NT2/D1 (cell line): ENCODE measurements at regions not wholly inside any gene's neighbourhood (a gene's known extent, or its start where the extent isn't known, plus 50 kb on each side); places are given as distances from the start of the nearest gene placed in this dataset.

ENCODE experiments used
- DNase-seq: peaks from one replicate; pipeline ENCODE4 v3.0.0-alpha.2; 2011; ENCODE audit warnings: low read depth, low spot score
- H3K27me3 ChIP-seq: 2 replicates; pipeline ENCODE4 v1.6.0; 2011; ENCODE audit warnings: mild to moderate bottlenecking; ENCODE audit not compliant: insufficient read length, insufficient read depth
- H3K36me3 ChIP-seq: 2 replicates; pipeline ENCODE4 v1.6.1; 2011; ENCODE audit warnings: mild to moderate bottlenecking, low read length, mixed read lengths; ENCODE audit not compliant: insufficient read depth, insufficient read length
- H3K4me1 ChIP-seq: 2 replicates; pipeline ENCODE4 v1.5.1; 2011; ENCODE audit not compliant: insufficient read depth, insufficient read length
- H3K4me3 ChIP-seq: 2 replicates; pipeline ENCODE4 v1.5.1; 2011; ENCODE audit warnings: low read depth; ENCODE audit not compliant: insufficient read length
- H3K9ac ChIP-seq: 2 replicates; pipeline ENCODE4 v1.6.0; 2011; ENCODE audit warnings: low read depth; ENCODE audit not compliant: insufficient read length
- H3K9me3 ChIP-seq: 2 replicates; pipeline ENCODE4 v1.5.1; 2011; ENCODE audit warnings: mild to moderate bottlenecking, low read length; ENCODE audit not compliant: insufficient read depth
- SUZ12 ChIP-seq: IDR thresholded peaks from 2 replicates; pipeline ENCODE4 v1.6.1; 2011; ENCODE audit not compliant: insufficient read length, insufficient read depth; ENCODE audit errors: extremely low read depth
- YY1 ChIP-seq: IDR thresholded peaks from 2 replicates; pipeline ENCODE4 v1.6.1; 2011; ENCODE audit not compliant: insufficient read length, insufficient read depth
- ZNF274 ChIP-seq: IDR thresholded peaks from 2 replicates; pipeline ENCODE4 v1.6.1; 2011; ENCODE audit warnings: mild to moderate bottlenecking, low read depth, low read length

GRCh38 chr7:17685141-17685540 lies 255.2 kb downstream of the SNX13 start:
- TF ChIP-seq SUZ12 (no peak), ZNF274 (no peak)
- no peak overlapping the region for H3K4me3 ChIP-seq
- H3K9me3 ChIP-seq = no peaks in the 10 kb centered on the region
- H3K4me1 ChIP-seq = peaks cover 2% of the 10 kb centered on the region
- H3K9ac ChIP-seq = no peak overlapping the region
- no peak for DNase-seq
- no peaks in the 10 kb centered on the region for H3K36me3 ChIP-seq
- no peaks in the 10 kb centered on the region for H3K27me3 ChIP-seq

GRCh38 chr7:17687361-17687760 lies 252.9 kb downstream of the SNX13 start:
- H3K27me3 ChIP-seq = no peaks in the 10 kb centered on the region
- H3K9me3 ChIP-seq = no peaks in the 10 kb centered on the region
- no peak overlapping the region for H3K9ac ChIP-seq
- TF ChIP-seq ZNF274 (no peak), YY1 (no peak), SUZ12 (no peak)
- H3K4me1 ChIP-seq = no peaks in the 10 kb centered on the region
- H3K4me3 ChIP-seq = no peak overlapping the region
- no peak for DNase-seq
- no peaks in the 10 kb centered on the region for H3K36me3 ChIP-seq

GRCh38 chr7:17689361-17689902 lies 250.9 kb downstream of the SNX13 start:
- H3K9ac ChIP-seq = no peak overlapping the region
- H3K4me3 ChIP-seq = no peak overlapping the region
- no peaks in the 10 kb centered on the region for H3K4me1 ChIP-seq
- TF ChIP-seq ZNF274 (no peak), SUZ12 (no peak), YY1 (no peak)
- H3K36me3 ChIP-seq = no peaks in the 10 kb centered on the region
- H3K9me3 ChIP-seq = no peaks in the 10 kb centered on the region
- no peaks in the 10 kb centered on the region for H3K27me3 ChIP-seq
- DNase-seq = no peak

- no peak for DNase-seq
- TF ChIP-seq YY1 = no peak
- no peak for TF ChIP-seq SUZ12
- TF ChIP-seq ZNF274 = no peak
Measured at GRCh38 chr7:17690030-17690429, 250.3 kb downstream of the SNX13 start.

GRCh38 chr7:17696422-17696821 lies 243.9 kb downstream of the SNX13 start:
- Histone ChIP-seq H3K27me3 (no peaks in the 10 kb centered on the region), H3K9ac (no peak overlapping the region), H3K4me3 (no peak overlapping the region), H3K36me3 (no peaks in the 10 kb centered on the region), H3K9me3 (peaks cover 24% of the 10 kb centered on the region), H3K4me1 (no peaks in the 10 kb centered on the region)
- TF ChIP-seq YY1 = no peak
- no peak for DNase-seq

More at GRCh38 chr7:17690030-17690429, 250.3 kb downstream of the SNX13 start:
- H3K9ac ChIP-seq = no peak overlapping the region
- no peaks in the 10 kb centered on the region for H3K9me3 ChIP-seq
- H3K4me1 ChIP-seq = no peaks in the 10 kb centered on the region
- no peaks in the 10 kb centered on the region for H3K36me3 ChIP-seq
- H3K27me3 ChIP-seq = no peaks in the 10 kb centered on the region
- no peak overlapping the region for H3K4me3 ChIP-seq

- no peaks in the 10 kb centered on the region for H3K4me1 ChIP-seq
- H3K36me3 ChIP-seq = no peaks in the 10 kb centered on the region
- no peak overlapping the region for H3K4me3 ChIP-seq
- no peaks in the 10 kb centered on the region for H3K27me3 ChIP-seq
- no peak overlapping the region for H3K9ac ChIP-seq
- no peak for DNase-seq
- H3K9me3 ChIP-seq = peaks cover 24% of the 10 kb centered on the region
- TF ChIP-seq SUZ12 (no peak), ZNF274 (no peak), YY1 (no peak)
Measured at GRCh38 chr7:17697128-17697881, 243.0 kb downstream of the SNX13 start.

- Histone ChIP-seq H3K9ac (no peak overlapping the region), H3K4me1 (no peaks in the 10 kb centered on the region), H3K36me3 (no peaks in the 10 kb centered on the region), H3K4me3 (no peak overlapping the region), H3K9me3 (peaks cover 24% of the 10 kb centered on the region), H3K27me3 (no peaks in the 10 kb centered on the region)
- TF ChIP-seq ZNF274 = no peak
- TF ChIP-seq SUZ12 = no peak
- no peak for TF ChIP-seq YY1
- DNase-seq = no peak
Measured at GRCh38 chr7:17699696-17700095, 240.6 kb downstream of the SNX13 start.
